Endothelial cell of umbilical vein (primary cell): ENCODE measurements at regions not wholly inside any gene's neighbourhood (a gene's known extent, or its start where the extent isn't known, plus 50 kb on each side); places are given as distances from the start of the nearest gene placed in this dataset.

Experiments
- BruUV-seq: library from RNA; stranded (reverse); fragments of 400-500 nt; replicated peaks from 2 replicates; lab custom pipeline; 2021; lab: Mats Ljungman, UMichigan
- CTCF ChIA-PET: fragments of 300-600, 350-600 bp; sonication (Branson Sonifier 250); formaldehyde crosslinking; loops from one replicate; lab custom pipeline; 2021; ENCODE audit warnings: antibody characterized with exemption, inconsistent platforms; lab: Charles Lee
- POLR2A ChIA-PET: fragments of 300-600, 350-600 bp; sonication (Branson Sonifier 250); formaldehyde crosslinking; loops from one replicate; lab custom pipeline; 2021; ENCODE audit warnings: antibody characterized with exemption, inconsistent platforms; lab: Charles Lee
- DNase-seq: peaks from one replicate; pipeline ENCODE4 v3.0.0-alpha.2; 2011; ENCODE audit warnings: low read depth, low spot score
- FAIRE-seq: peaks from 2 replicates; lab custom pipeline; 2011; peaks lifted over from hg19 to GRCh38; lab: Jason Lieb, UNC
- H2AFZ ChIP-seq: 2 replicates; pipeline ENCODE4 v1.6.0; 2012; ENCODE audit warnings: low read depth, low read length, control low read depth, inconsistent platforms
- H3K27ac ChIP-seq: 2 replicates; pipeline ENCODE4 v1.5.1; 2011; ENCODE audit warnings: low read depth, mild to moderate bottlenecking, control low read depth, low read length, moderate library complexity; ENCODE audit not compliant: insufficient read depth
- H3K27me3 ChIP-seq, 2 experiments: 2 replicates each; pipeline versions ENCODE4 v1.6.0 to v1.6.1; 2011; ENCODE audit warnings: low read length in 2 of 2, mixed read lengths in 1 of 2; ENCODE audit not compliant: control insufficient read depth in 2 of 2, insufficient read depth in 2 of 2
- H3K36me3 ChIP-seq, 2 experiments: 2 replicates in 1 of 2; 3 replicates in 1 of 2; pipeline ENCODE4 v1.5.1; 2011; ENCODE audit warnings: low read length in 2 of 2, mild to moderate bottlenecking in 1 of 2, moderate library complexity in 1 of 2; ENCODE audit not compliant: control insufficient read depth in 2 of 2, insufficient read depth in 2 of 2; ENCODE audit errors: extremely low read depth in 1 of 2
- H3K4me1 ChIP-seq: 3 replicates; pipeline ENCODE4 v1.5.1; 2011; ENCODE audit warnings: mild to moderate bottlenecking, low read length; ENCODE audit not compliant: control insufficient read depth, insufficient read depth; ENCODE audit errors: extremely low read depth
- H3K4me2 ChIP-seq: 2 replicates; pipeline ENCODE4 v1.6.1; 2011; ENCODE audit warnings: low read length, control low read depth, mixed read lengths; ENCODE audit not compliant: insufficient read depth
- H3K4me3 ChIP-seq, 3 experiments: fragments of 200-600 bp in 1 of 3; sonication (generic), shearing (Covaris generic) in 1 of 3; replicated peaks in 1 of 3; 2 replicates each; pipeline ENCODE4 v1.5.1; 2011 to 2016; ENCODE audit warnings: control low read depth in 3 of 3, low read length in 3 of 3, mild to moderate bottlenecking in 2 of 3, inconsistent platforms in 1 of 3, low read depth in 1 of 3, moderate library complexity in 1 of 3; ENCODE audit not compliant: insufficient read depth in 1 of 3
- H3K79me2 ChIP-seq: 2 replicates; pipeline ENCODE4 v1.6.0; 2012; ENCODE audit warnings: low read length, inconsistent platforms; ENCODE audit not compliant: control insufficient read depth, insufficient read depth
- H3K9ac ChIP-seq: replicated peaks from 2 replicates; pipeline ENCODE3; 2011; ENCODE audit warnings: low read length, control low read depth; ENCODE audit not compliant: insufficient read depth; ENCODE audit errors: extremely low read depth
- H3K9me1 ChIP-seq: replicated peaks from 3 replicates; pipeline ENCODE4 v1.6.0; 2011; ENCODE audit warnings: mild to moderate bottlenecking, low read length; ENCODE audit not compliant: control insufficient read depth, insufficient read depth; ENCODE audit errors: extremely low read depth
- H3K9me3 ChIP-seq: replicated peaks from 2 replicates; pipeline ENCODE4 v1.5.1; 2012; ENCODE audit warnings: low read length, inconsistent platforms; ENCODE audit not compliant: control insufficient read depth, insufficient read depth
- H4K20me1 ChIP-seq: replicated peaks from 2 replicates; pipeline ENCODE3; 2011; ENCODE audit warnings: mild to moderate bottlenecking, low read length; ENCODE audit not compliant: control insufficient read depth, insufficient read depth; ENCODE audit errors: extremely low read depth
- EZH2 ChIP-seq: IDR thresholded peaks from 2 replicates; pipeline ENCODE4 v1.6.1; 2012; ENCODE audit warnings: borderline replicate concordance, low read depth, mild to moderate bottlenecking, moderate library complexity, low read length, inconsistent platforms; ENCODE audit not compliant: severe bottlenecking
- FOS ChIP-seq: IDR thresholded peaks from 2 replicates; pipeline ENCODE4 v1.6.1; 2011; ENCODE audit warnings: mild to moderate bottlenecking, low read length, moderate library complexity, borderline replicate concordance; ENCODE audit not compliant: insufficient read depth
- GATA2 ChIP-seq: IDR thresholded peaks from 2 replicates; pipeline ENCODE4 v1.7.0; 2011; ENCODE audit warnings: low read depth, mild to moderate bottlenecking, moderate library complexity, mixed read lengths, low read length; ENCODE audit not compliant: insufficient read length, insufficient read depth
- JUN ChIP-seq: IDR thresholded peaks from 2 replicates; pipeline ENCODE4 v1.6.1; 2011; ENCODE audit warnings: borderline replicate concordance, low read depth; ENCODE audit not compliant: insufficient read length, insufficient read depth
- MYC ChIP-seq: IDR thresholded peaks from one replicate; pipeline ENCODE4 v1.6.1; 2011; ENCODE audit warnings: mild to moderate bottlenecking, low read depth, low read length
- POLR2A ChIP-seq: IDR thresholded peaks from 2 replicates; pipeline ENCODE4 v1.6.1; 2012; ENCODE audit warnings: low read depth, mild to moderate bottlenecking, control low read depth, low read length
- POLR2AphosphoS5 ChIP-seq: IDR thresholded peaks from 2 replicates; pipeline ENCODE4 v1.6.1; 2012; ENCODE audit warnings: low read depth, mild to moderate bottlenecking, control low read depth, low read length, moderate library complexity; ENCODE audit not compliant: insufficient read depth
- dilution Hi-C: fragments of 300-500 bp; cut with MboI; formaldehyde crosslinking; loops from one replicate; pipeline ENCODE4 v1.15.0; 2019; ENCODE audit warnings: low sequenced_read_pairs; ENCODE audit not compliant: extremely low pct_ligation_motif_present
- intact Hi-C: fragments of 100-400 bp; cut with micrococcal nuclease; formaldehyde crosslinking; loops from one replicate; pipeline ENCODE4 v1.10.0; 2022
- TF ChIP-seq, protein P1 (sequence below): IDR thresholded peaks from 2 replicates; pipeline ENCODE4 v1.6.1; 2011; ENCODE audit not compliant: insufficient read depth, insufficient read length
- TF ChIP-seq, protein P2 (sequence below), 2 donors: IDR thresholded peaks; 1 replicate in 1 of 2; 2 replicates in 1 of 2; pipeline ENCODE4 v1.5.1; 2011; ENCODE audit warnings: low read length in 2 of 2, mild to moderate bottlenecking in 2 of 2, moderate library complexity in 2 of 2, control low read depth in 1 of 2, inconsistent platforms in 1 of 2, low read depth in 1 of 2; ENCODE audit not compliant: insufficient read depth in 1 of 2; ENCODE audit errors: extremely low read depth in 1 of 2

DNA sequence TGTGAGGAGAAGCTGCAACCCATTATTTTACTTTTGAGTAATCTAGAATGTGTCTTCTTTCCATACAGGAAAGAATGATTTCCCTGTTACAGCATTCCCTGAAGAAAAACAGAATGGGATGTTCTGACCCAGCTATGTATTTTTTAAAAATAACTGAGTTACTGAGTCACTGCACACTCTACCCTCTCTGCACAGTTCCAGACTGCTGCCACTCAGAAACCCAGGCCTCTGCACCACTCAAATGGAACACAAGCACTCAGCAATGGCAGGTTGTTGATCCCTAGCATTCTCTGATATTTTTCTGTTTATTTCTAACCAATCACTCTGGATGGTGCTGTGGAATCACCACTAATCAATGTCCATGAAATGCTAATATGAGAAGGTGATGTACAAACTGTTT is 1300.0 kb upstream of the FAM98A start:
- DNase-seq, result no peak
- H4K20me1 ChIP-seq, result no peaks in the 10 kb centered on the region
- intact Hi-C loops (no loop called here), dilution Hi-C loops (no loop called here)
- no TSS peak for BruUV-seq
- H3K36me3 ChIP-seq, result no peaks in the 10 kb centered on the region
- H3K4me3 ChIP-seq, result no peak overlapping the region
- no peak for FAIRE-seq
- no peak overlapping the region for H2AFZ ChIP-seq
- no peak overlapping the region for H3K27ac ChIP-seq
- no peaks in the 10 kb centered on the region for H3K9me1 ChIP-seq
- ChIA-PET CTCF (no interaction called here), POLR2A (no interaction called here)
- TF ChIP-seq, protein P1, sequence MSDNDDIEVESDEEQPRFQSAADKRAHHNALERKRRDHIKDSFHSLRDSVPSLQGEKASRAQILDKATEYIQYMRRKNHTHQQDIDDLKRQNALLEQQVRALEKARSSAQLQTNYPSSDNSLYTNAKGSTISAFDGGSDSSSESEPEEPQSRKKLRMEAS, result no peak
- no peak for TF ChIP-seq MYC
- no peak for TF ChIP-seq FOS
- no peak overlapping the region for H3K4me2 ChIP-seq
- H3K79me2 ChIP-seq, result no peaks in the 10 kb centered on the region
- no peaks in the 10 kb centered on the region for H3K9me3 ChIP-seq
- no peaks in the 10 kb centered on the region for H3K27me3 ChIP-seq
- H3K9ac ChIP-seq, result no peak overlapping the region
- no peaks in the 10 kb centered on the region for H3K4me1 ChIP-seq

DNA sequence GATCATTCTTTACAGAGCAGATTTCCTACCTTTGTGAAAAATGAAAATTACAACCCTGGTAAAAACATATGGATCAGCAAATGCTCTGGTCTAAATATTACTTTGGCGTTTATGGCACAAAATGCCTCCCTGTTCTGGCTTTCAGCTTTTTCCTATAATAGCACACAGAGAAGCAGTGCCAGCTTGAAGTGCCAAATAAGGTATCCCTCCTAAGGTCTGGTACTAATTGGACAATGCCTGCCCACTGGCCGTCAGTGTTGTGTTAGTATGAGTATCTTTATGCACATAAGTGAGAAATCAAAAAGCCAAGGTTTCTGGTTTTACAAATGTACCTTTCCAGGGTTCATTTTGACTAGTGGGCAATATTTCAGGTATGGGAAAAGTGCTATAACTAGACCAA is 1293.7 kb upstream of the FAM98A start:
- Histone ChIP-seq H3K79me2 (no peaks in the 10 kb centered on the region), H3K4me1 (no peaks in the 10 kb centered on the region), H3K9ac (no peak overlapping the region), H3K27me3 (no peaks in the 10 kb centered on the region), H2AFZ (no peak overlapping the region), H3K27ac (no peak overlapping the region), H3K36me3 (no peaks in the 10 kb centered on the region), H3K4me2 (no peak overlapping the region), H4K20me1 (no peaks in the 10 kb centered on the region), H3K4me3 (no peak overlapping the region), H3K9me1 (no peaks in the 10 kb centered on the region), H3K9me3 (no peaks in the 10 kb centered on the region)
- no peak for DNase-seq
- POLR2A ChIA-PET, result no interaction called here
- intact Hi-C loops, result no loop called here
- CTCF ChIA-PET, result no interaction called here
- no peak for FAIRE-seq
- dilution Hi-C loops, result no loop called here
- TF ChIP-seq MYC (no peak), EZH2 (no peak), GATA2 (no peak), POLR2A (no peak), JUN (no peak), FOS (no peak), POLR2AphosphoS5 (no peak)
- TF ChIP-seq, protein P2, sequence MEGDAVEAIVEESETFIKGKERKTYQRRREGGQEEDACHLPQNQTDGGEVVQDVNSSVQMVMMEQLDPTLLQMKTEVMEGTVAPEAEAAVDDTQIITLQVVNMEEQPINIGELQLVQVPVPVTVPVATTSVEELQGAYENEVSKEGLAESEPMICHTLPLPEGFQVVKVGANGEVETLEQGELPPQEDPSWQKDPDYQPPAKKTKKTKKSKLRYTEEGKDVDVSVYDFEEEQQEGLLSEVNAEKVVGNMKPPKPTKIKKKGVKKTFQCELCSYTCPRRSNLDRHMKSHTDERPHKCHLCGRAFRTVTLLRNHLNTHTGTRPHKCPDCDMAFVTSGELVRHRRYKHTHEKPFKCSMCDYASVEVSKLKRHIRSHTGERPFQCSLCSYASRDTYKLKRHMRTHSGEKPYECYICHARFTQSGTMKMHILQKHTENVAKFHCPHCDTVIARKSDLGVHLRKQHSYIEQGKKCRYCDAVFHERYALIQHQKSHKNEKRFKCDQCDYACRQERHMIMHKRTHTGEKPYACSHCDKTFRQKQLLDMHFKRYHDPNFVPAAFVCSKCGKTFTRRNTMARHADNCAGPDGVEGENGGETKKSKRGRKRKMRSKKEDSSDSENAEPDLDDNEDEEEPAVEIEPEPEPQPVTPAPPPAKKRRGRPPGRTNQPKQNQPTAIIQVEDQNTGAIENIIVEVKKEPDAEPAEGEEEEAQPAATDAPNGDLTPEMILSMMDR (IDR thresholded peaks at IDR 0.05; ENCODE audit: extremely low read depth in 1 of 2, insufficient read depth in 1 of 2, low read depth in 1 of 2, low read length in 2 of 2), result no peak
- TF ChIP-seq, protein P1, result no peak
- BruUV-seq, result no TSS peak
